H4 (cell line): ENCODE measurements at regions not wholly inside any gene's neighbourhood (a gene's known extent, or its start where the extent isn't known, plus 50 kb on each side); places are given as distances from the start of the nearest gene placed in this dataset.
A peak's percentile ranks its signal among the peaks of the same experiment; 100 is the strongest.
"Not testable (repeated sequence)": the region's sequence is repeated elsewhere in the genome, so short reads cannot be mapped to it uniquely, and the experiment has no call there.

Experiments used
- DNase-seq: peaks from one replicate; pipeline ENCODE4 v3.0.0-alpha.2; 2015; ENCODE audit warnings: low spot score

DNA sequence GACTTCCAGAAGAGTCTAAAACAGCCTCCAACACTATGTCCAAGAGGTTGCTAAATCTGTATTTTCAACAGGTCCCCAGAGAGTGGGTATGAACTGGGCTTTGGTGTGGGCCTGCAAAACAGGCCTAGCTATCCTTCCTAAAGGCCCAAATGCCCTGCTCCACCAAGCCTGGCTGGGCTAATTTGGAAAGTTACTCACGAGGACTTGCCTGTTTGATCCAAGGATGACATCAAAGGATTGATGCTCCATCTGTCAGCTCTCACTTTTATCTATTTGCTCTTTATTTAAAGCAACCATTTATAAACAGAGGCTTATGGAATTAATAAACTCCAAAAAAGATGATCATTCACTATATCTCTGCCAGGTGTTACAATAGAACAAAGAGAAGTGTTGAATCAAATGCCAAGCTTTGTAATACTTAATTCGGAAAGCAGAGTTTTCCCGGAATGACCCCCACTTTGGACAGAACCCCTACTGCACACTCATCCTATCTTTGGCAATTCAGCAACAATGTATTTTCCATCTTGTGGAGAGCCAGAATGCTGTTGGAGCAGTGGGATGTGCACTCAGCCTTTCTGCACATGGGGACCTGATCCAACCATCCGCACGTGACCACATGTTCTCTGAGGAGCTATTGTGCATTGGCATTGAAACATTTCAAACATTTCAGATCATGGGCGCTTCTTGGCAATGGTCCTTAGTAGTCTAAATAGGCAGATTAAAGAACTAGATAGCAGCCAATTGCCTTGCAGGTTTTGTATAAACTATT is 163.3 kb upstream of the THBS1 start:
- DNase-seq: no peak

DNA sequence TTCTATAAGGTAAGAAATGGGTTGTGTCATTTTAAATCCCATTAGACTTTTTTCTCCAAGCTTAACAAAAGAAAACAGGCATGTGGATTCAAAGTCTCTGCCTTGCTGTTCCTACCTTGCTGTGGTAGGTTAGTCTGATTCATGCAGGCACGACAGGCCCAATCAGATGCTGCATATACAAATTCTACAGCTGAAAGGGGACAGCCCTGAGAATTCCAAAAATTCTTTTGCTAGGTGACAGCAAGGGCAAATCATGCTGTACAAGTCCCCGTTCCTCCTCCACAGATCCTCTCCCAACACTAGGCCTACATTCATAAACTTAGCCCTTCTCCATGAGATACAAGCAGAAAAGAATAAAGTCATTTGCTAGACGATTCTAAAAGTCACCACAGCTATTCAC is 161.2 kb upstream of the THBS1 start:
- no peak for DNase-seq

DNA sequence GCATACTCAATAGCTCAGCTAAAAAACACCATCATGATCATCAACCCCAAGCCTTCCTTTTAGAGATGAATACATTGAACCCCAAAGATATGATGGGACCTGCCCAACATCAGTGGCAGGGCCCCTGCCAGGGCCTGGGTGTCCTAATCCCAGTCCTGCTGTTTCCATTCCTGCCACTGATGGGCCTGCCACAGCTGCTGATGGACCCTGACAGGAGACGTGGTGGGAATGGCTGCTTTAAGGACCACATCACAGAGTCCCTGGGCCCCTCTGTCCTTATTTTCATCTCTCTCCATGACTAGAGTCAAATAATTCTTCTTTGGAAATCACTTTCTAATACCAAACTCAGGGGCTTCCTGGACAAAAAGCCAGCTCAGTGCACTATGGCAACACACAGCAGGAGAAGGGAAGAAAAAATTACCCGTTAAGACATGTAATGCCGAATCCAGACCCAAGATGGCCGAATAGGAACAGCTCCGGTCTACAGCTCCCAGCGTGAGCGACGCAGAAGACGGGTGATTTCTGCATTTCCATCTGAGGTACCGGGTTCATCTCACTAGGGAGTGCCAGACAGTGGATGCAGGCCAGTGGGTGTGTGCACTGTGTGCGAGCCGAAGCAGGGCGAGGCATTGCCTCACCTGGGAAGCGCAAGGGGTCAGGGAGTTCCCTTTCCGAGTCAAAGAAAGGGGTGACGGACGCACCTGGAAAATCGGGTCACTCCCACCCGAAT is 160.6 kb upstream of the THBS1 start:
- not testable (repeated sequence) for DNase-seq

DNA sequence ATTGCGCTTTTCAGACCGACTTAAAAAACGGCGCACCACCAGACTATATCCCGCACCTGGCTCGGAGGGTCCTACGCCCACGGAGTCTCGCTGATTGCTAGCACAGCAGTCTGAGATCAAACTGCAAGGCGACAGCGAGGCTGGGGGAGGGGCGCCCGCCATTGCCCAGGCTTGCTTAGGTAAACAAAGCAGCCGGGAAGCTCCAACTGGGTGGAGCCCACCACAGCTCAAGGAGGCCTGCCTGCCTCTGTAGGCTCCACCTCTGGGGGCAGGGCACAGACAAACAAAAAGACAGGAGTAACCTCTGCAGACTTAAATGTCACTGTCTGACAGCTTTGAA is 160.1 kb upstream of the THBS1 start:
- not testable (repeated sequence) for DNase-seq

DNA sequence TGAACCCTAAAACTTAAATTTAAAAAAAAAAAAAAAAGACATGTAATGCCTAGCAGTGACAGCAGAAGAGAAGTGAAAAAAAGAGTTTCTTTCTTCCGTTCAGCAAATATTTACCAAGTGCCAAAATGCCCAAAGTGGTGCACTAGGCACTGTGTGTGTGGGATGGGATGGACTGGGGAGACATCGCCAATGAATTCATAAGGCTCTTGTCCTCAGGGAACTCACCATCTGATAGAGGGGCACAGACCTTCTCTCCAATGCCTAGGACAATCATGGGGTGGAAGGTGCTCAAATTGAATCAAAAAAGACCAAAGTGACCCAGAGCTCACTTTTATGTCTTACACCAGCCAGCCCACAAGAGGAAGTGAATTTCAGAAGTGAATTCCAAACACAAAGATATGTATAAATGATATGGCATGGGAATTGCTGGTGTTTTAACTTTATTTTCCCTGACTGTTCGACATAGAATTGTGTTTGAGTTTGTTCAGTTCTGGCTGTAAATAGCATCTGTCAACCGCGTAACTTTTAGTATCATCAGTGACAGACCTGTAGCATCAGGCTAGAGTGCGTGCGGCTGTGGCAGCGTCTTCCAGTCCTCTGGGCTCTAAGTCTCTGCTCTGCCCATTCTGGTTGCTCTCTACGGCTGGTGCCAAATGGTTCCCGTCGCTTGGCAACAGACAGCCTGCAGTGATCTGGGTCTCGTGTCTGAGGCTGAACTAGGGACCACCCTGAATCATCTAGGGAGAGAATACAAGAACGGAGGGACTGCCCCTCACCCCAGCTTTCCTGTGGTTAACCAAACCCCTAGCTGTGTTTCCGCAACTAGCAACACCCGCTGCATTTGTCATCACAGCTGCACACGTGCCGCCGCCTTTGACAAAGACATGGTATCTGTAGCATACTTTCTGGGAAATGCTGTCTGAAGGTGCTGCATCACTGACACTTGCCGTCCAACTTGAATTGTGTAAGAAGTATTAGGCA is 154.0 kb upstream of the THBS1 start:
- peak; percentile 77 for DNase-seq

DNA sequence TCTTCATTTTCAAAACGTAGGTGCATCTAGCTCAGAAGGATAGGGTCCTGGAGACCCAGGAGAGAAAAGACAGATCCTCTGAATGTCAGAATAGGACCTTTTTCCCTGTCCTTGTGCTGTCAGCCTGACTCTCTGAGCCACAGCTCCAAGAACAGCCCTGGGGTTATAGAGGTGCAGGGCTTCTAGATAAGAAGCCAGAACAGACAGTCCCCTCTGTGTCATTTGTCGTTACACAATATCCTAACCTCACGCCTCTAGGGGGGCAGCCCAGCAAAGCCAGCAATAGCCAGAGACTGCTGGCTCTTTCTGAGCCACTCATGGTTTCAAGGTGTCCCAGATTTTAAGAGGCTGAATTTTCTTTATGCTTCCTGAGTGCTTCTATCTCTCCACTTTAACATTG is 153.2 kb upstream of the THBS1 start:
- DNase-seq: no peak

DNA sequence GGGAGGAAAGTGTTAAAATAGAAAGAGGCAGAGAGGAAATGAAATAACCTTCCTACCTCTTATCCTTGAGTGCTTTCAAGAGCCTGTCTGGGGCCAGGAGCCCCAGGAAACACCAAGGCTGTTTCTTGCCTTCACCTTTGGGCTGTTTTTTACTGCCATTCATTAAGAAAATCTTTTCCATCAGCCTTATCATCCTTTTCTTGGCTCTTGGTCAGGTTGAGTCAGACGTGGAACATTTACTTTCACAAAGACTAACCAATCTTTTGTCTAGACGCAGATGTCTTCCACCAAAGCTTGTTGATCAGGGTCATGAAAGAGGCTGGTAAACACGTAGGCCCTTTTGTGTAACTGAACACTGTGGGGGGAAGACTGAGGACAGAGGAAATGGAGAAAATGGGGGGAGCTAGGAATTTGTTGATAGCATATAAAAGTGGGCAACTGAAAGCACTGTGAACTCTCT is 151.0 kb upstream of the THBS1 start:
- DNase-seq: peak; percentile 73

DNA sequence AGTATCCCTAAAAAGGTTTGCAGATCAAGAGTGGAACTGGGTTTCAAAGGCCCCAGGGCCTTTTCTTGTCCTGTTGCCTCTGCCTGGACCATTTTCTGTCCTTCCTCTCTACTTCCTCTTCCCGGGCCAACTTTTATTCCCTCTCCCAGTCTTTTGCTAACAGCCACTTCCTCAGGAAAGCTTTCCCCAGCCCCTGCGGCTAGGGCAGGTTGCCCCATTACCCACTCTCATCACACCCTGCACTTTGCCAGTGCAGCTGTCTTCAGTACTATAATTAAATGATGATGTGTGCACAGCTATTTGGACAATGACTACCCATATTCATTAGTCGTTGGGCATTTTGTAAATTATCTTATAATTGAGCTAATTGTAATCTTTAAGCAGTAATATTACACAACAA is 150.5 kb upstream of the THBS1 start:
- DNase-seq: no peak

DNA sequence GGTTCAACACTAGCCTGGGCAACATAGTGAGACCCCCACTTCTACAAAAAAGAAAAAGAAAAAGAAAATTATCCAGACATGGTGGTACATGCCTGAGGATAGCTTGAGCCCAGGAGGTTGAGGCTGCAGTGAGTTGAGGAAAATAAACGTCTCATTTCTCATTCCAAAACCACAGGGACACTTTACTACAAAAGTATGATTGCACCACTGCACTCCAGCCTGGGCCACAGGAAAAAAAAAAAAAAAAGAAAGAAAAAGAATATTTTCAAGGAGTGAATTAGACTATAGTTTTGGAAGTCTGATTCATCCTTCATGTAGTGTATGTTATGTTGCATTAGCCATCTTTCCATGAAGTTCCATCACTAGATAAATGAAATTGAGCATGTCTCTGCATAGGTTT is 149.5 kb upstream of the THBS1 start:
- DNase-seq: no peak

DNA sequence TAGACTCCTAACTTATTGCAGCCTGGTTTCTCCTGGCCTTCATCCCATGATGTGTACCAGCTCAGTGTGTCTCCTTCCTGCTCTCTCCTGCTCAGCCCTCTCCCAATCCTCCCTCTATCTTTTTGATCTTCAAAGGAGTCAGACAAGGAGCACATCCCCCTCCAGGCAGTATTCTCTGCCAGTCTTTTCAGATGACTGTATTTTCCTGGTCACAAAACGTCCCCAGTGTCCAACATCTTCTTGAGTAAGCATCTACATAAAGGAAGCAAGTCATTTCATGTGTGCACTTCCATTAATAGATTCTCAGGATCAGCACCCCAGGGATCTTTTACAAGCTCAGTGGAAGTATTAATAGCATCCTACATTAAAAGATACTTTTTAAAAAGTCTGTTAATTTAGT is 148.9 kb upstream of the THBS1 start:
- DNase-seq: no peak

DNA sequence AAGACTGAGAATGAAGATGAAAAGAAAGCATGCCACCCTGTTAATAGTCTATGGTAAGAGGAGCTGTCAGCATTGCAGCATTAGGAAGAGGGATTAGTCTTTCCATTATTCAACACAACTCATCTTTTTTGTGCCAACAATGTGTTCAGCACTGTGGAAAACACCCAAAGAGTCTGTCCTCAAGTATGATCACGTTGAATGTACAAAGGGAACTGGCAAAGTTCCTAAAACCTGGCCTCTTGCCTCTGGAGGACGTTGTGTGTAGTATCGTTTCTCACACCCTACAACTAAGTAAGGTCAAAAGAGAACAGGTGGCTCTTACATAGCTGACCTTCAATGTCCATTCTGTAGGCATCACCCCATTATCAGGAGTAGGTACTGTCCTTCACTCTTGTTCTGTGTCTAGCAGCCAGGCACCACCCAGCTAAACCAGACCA is 147.9 kb upstream of the THBS1 start:
- no peak for DNase-seq

DNA sequence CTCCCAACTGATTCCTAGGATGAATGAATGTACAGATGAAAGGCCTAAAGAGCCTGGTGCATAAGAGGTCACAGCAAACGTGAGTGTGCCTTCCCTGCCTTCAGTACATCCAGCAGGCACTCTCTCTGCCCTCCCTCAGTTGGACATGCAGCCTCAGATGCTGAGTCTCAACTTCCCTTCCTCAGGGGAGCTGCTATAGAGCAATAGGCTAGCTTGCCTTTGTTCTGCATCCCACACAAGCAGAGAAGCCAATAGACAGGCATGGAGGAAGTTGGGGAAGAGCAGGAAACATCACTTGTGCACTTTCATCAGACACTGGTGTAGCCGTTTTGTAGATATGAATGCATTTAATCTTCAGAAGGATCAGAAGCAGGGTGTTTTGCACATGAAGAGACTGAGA is 147.5 kb upstream of the THBS1 start:
- no peak for DNase-seq

DNA sequence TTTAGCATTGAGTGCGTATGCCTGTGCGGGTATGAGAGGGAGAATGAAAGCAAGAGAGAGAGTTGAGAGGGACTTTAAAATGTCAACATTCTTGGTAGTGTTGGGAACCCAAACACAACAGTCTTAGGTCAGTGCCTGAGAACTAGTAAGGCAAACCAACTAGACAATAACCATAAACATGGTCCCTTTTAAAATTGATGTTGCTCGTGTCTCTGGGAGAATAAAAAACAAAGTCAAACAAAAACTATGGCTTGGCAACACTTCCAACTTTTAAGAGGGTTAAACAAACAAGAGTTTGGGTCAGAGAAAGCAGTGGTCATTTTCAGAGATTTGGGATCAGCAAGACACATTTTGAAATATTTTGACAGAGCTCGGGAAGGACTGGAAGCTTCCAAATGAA is 146.7 kb upstream of the THBS1 start:
- DNase-seq: no peak

DNA sequence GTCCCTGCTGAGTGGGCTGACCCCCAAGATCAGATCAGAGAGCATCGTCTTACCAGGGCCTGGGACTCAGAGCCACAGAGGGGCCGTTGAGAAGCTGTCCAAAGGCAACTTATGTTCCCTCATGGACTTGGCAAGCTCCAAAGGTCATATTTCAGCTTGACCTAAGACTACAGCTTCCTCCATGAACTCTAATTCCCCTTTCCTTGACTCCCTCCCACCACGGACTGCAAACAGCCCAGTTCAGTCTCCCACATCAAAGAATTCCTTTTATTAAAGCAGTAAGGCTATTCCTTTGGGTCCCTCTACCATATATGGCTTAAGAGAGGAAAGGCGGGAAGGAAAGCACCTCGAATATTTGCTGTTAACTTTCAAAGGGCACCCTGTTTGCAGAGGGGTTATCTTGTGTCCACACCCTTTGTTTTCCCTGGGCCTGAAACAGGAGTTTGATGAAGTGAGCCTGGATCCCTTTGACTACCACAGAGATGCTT is 146.1 kb upstream of the THBS1 start:
- no peak for DNase-seq

DNA sequence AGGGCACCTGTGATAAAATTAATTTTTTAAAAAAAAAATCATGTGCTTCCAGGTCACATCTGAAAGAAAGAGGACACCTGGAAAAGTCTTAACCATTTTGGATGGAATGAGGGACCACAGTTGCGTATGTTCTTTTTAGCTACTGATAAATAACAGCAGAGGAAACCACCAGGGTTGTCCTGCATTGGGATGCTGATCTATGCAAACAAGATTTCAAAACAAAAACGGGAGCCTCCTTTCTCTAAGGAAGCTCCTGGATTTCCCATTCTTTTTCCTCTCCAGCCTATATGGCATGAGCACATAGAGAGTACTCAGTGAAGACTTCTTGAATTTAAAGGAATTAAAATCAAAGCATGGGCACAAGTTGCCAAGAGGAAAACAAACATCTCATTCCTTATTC is 145.6 kb upstream of the THBS1 start:
- no peak for DNase-seq

DNA sequence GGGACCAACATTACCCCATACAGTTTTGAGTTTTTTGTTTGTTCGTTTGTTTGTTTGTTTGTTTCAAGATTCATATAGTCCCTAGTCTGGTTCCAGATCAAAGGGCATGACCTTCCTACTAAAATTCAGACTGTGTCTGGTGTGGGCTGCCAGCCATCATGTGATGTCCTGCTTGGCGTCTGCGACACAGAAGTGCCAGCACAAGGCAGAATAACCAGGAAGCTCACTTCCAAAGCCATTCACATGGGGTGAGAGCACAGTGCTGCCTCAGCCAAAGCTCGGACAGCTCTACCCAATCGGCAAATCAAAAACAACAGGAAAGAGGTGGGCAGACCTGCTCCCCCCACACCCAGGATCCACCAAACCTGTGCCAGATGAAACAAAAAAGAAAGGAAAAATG is 142.6 kb upstream of the THBS1 start:
- no peak for DNase-seq

DNA sequence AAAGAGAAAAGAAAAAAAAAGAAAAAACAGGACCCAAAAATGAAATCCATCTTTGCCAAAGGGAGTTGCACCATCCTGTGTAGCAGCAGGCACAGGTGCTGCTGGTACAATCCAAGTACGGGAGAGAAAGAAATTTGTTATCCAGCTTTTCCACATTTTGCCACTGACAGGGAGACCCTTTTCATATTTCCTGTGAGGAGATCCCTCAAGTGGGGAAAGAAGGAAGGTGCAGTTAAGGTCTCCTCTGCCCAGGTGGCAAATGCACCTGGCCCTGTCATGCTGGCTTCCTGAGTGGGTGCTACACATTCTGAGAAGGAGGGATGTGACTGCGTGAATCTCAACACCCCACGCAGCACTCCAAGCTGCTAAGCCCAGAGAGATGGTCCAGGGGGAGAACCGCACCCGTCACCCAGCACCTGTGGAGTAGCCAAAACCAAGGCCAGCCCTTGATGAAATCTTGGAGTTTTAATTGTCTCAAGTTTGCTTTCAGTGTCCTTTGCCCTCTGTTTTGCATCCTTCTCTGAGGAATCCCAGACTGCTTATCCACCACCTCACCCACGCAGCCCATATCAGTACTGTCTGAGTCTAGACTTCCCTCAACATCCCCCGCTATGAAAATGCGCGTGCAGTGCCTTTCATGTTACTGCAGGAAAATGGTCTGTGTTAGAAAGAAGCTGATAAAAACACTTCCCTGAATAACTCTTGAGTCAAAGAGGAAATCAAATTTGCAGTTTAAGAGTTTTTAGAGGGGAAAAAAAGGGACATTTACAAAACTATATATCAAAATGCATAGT is 141.9 kb upstream of the THBS1 start:
- DNase-seq: no peak

DNA sequence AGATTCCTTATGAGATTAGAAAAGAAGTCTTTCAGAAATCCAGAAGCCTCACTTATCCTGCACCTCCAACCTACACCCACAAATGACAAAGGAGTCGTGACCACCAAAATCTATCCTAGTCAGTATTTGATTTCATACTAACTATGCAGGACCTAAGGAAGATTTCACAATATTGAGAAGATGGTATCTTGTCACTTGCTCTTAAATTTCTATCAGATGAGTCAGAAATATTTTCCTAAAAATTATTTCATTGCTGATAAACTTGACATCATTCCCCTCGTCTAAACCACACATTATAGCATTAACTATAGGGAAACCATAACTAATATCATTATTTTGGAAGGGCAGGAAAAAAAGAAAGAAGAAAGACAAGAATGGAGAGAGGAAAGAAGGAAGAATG is 138.0 kb upstream of the THBS1 start:
- DNase-seq: no peak

DNA sequence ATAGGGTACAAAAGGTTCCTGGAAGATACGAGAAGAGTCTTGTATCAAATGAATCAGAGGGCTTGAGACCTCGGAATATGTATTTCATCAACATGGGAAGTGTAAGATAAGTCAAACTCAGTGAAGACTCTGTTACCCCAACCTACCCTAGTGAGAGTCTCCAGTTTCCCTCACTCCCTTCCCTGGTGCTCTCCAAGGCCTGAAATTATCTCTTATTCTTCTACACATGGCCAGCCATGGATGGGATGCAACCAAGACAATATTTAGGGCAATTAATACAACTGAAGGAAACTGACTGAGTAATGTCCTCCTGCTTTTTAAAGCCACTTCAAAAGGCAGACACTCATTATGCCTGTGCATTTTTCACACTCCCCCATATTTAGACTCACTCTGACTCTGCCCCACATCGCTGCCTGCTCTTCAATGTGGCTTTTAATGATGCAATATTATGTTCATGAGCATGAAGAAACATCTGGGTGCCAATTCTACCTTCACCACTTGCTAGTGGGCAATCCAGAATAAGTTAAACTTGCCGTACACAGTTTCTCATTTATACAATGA is 137.1 kb upstream of the THBS1 start:
- no peak for DNase-seq

DNA sequence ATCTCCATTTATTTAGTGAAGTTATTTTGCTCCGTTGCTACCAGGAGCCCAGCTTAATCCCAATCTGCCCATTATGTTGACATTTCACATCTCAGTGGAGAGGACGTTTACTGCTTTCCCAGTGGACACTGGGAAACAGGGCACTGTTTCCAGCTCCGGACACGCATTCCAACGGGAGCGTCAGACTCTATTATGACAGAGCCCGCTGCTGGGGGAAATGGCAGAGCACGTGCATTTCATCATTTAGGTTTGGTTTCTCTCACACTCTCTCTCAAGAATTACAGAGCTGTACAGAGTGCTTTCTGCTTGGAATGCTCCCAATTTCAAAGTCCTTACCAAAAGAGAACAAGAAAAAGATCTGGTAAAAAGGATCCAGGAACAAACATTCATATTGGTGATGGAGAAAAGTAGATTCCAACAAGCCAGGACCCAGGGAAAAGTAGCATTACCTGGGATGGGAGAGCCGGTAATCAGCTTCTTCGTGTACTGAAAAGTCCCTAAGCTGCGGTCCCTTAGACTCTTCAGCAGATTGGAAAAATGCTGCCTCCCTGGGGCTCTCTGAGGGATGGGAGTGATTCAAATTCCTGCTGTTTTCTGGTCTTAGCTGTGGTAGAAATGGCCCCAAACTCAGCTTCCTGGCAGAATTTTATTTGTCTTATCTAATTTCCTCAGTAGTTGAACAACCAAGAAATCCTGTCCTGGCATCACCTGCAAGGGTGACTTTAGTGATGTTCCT is 136.0 kb upstream of the THBS1 start:
- DNase-seq: no peak
